RWPE2 (cell line): ENCODE measurements at regions not wholly inside any gene's neighbourhood (a gene's known extent, or its start where the extent isn't known, plus 50 kb on each side); places are given as distances from the start of the nearest gene placed in this dataset.

Experiments
- ATAC-seq: fragments of 200-7000 bp; cut with Tn5 transposase; 3 replicates; pipeline ENCODE4 v1.9.1; 2021; ENCODE audit warnings: low read depth
- DNase-seq: peaks from one replicate; pipeline ENCODE4 v3.0.0-alpha.2; 2020; ENCODE audit warnings: low spot score
- H3K27ac ChIP-seq: fragments of 450-650 bp; 2 replicates; pipeline ENCODE4 v1.5.1; 2017; ENCODE audit warnings: mild to moderate bottlenecking; ENCODE audit not compliant: poor library complexity, severe bottlenecking
- H3K27me3 ChIP-seq: fragments of 250-450 bp; sonication (Bioruptor Pico); 2 replicates; pipeline ENCODE4 v1.5.1; 2021; ENCODE audit warnings: mild to moderate bottlenecking, moderate library complexity; ENCODE audit not compliant: insufficient read depth, poor library complexity, severe bottlenecking
- H3K36me3 ChIP-seq: fragments of 250-450 bp; sonication (Bioruptor Pico); 2 replicates; pipeline ENCODE4 v1.5.1; 2020; ENCODE audit warnings: low read depth, mild to moderate bottlenecking, moderate library complexity
- H3K4me1 ChIP-seq: fragments of 250-450 bp; sonication (Bioruptor Pico); 2 replicates; pipeline ENCODE4 v1.5.1; 2021; ENCODE audit warnings: mild to moderate bottlenecking, moderate library complexity; ENCODE audit not compliant: insufficient read depth, poor library complexity, severe bottlenecking
- H3K4me3 ChIP-seq: fragments of 250-450 bp; sonication (Bioruptor Pico); 2 replicates; pipeline ENCODE4 v1.5.1; 2021; ENCODE audit warnings: mild to moderate bottlenecking, moderate library complexity; ENCODE audit not compliant: severe bottlenecking
- H3K9me3 ChIP-seq: fragments of 250-450 bp; sonication (Bioruptor Pico); 2 replicates; pipeline ENCODE4 v1.5.1; 2021; ENCODE audit warnings: mild to moderate bottlenecking, moderate library complexity; ENCODE audit not compliant: severe bottlenecking
- TF ChIP-seq, protein P1 (sequence below): fragments of 450-650 bp; IDR thresholded peaks from one replicate; pipeline ENCODE4 v1.5.1; 2017; ENCODE audit warnings: mild to moderate bottlenecking, moderate library complexity; ENCODE audit not compliant: poor library complexity, severe bottlenecking

DNA sequence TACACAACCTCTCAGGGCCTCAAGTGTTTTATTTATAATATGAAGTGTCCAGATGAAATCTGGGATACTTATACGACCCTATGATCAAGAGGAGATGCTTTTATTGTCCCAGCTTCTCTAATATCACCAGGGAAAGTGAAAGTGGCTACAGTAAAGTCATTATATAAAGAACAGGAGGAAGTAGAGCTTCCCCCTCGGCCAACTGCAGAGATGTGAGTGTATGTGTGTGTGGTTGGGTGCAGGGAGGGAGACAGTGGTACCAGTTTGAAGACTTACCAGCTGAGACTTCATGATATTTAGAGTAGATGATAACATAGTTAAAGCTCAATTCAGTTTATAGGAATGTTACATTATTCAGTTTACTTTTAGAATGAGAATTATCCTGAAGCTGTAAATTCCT is 373.6 kb upstream of the DDI1 start:
- Histone ChIP-seq H3K4me1 (no peaks in the 10 kb centered on the region), H3K4me3 (no peak overlapping the region), H3K27ac (no peak overlapping the region), H3K36me3 (no peaks in the 10 kb centered on the region), H3K9me3 (no peaks in the 10 kb centered on the region), H3K27me3 (no peaks in the 10 kb centered on the region)
- ATAC-seq: no peak
- TF ChIP-seq, protein P1, sequence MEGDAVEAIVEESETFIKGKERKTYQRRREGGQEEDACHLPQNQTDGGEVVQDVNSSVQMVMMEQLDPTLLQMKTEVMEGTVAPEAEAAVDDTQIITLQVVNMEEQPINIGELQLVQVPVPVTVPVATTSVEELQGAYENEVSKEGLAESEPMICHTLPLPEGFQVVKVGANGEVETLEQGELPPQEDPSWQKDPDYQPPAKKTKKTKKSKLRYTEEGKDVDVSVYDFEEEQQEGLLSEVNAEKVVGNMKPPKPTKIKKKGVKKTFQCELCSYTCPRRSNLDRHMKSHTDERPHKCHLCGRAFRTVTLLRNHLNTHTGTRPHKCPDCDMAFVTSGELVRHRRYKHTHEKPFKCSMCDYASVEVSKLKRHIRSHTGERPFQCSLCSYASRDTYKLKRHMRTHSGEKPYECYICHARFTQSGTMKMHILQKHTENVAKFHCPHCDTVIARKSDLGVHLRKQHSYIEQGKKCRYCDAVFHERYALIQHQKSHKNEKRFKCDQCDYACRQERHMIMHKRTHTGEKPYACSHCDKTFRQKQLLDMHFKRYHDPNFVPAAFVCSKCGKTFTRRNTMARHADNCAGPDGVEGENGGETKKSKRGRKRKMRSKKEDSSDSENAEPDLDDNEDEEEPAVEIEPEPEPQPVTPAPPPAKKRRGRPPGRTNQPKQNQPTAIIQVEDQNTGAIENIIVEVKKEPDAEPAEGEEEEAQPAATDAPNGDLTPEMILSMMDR: no peak
- no peak for DNase-seq

GRCh38 chr11:103668859-103669258 is 367.6 kb upstream of the DDI1 start:
- TF ChIP-seq, protein P1: no peak
- Histone ChIP-seq H3K36me3 (no peaks in the 10 kb centered on the region), H3K27me3 (no peaks in the 10 kb centered on the region), H3K4me1 (no peaks in the 10 kb centered on the region), H3K27ac (no peak overlapping the region), H3K9me3 (no peaks in the 10 kb centered on the region), H3K4me3 (no peak overlapping the region)
- DNase-seq (no peak), ATAC-seq (no peak)

GRCh38 chr11:103671143-103671651 is 365.2 kb upstream of the DDI1 start:
- TF ChIP-seq, protein P1: no peak
- no peaks in the 10 kb centered on the region for H3K36me3 ChIP-seq
- H3K9me3 ChIP-seq: no peaks in the 10 kb centered on the region
- DNase-seq (no peak), ATAC-seq (no peak)
- H3K27me3 ChIP-seq: no peaks in the 10 kb centered on the region
- H3K4me3 ChIP-seq: no peak overlapping the region
- no peak overlapping the region for H3K27ac ChIP-seq
- H3K4me1 ChIP-seq: no peaks in the 10 kb centered on the region

DNA sequence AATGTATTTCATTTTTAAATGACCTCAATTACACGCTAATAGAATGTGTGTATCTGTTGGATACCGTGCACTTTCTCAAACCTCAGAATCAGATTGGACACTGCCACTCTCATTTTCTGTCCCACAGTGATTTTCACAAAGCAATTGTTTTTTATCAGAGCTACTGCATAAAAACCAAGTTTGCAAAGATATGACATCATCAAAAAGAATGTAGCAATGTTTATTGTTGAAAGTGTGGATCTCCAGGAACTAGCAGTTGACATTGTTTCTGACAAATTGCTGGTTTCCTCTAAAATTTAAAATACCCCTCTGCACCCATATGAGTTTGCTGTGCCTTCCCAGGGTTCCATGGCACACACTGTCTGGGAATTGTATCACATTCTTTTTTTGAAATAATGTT is 362.7 kb upstream of the DDI1 start:
- TF ChIP-seq, protein P1: no peak
- DNase-seq (no peak), ATAC-seq (no peak)
- no peaks in the 10 kb centered on the region for H3K9me3 ChIP-seq
- no peaks in the 10 kb centered on the region for H3K4me1 ChIP-seq
- no peak overlapping the region for H3K4me3 ChIP-seq
- H3K36me3 ChIP-seq: no peaks in the 10 kb centered on the region
- H3K27me3 ChIP-seq: no peaks in the 10 kb centered on the region
- H3K27ac ChIP-seq: no peak overlapping the region

DNA sequence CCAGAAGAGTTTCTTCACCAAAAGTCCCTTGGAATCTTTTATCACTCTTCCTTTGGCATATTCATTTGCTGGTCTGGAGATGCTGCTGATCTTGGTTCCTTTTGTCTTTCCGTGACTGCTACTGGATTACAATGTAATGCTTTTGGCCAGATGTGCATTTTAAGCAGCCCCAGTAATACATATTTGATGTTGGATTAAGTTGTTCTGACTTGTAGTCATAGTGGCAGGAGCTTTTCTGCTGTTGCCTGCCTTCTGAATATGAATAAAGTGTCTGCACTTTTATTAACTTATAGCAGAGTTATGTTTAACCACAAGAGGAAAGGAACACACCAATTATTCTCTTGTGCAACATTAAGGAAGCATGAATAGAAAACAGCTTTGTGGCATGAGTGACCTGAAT is 360.0 kb upstream of the DDI1 start:
- TF ChIP-seq, protein P1: no peak
- H3K27ac ChIP-seq: no peak overlapping the region
- no peaks in the 10 kb centered on the region for H3K36me3 ChIP-seq
- H3K4me3 ChIP-seq: no peak overlapping the region
- H3K4me1 ChIP-seq: no peaks in the 10 kb centered on the region
- H3K27me3 ChIP-seq: no peaks in the 10 kb centered on the region
- ATAC-seq (no peak), DNase-seq (no peak)
- H3K9me3 ChIP-seq: no peaks in the 10 kb centered on the region
